Right renal pelvis (tissue), 4 donors: ENCODE measurements at regions not wholly inside any gene's neighbourhood (a gene's known extent, or its start where the extent isn't known, plus 50 kb on each side); places are given as distances from the start of the nearest gene placed in this dataset.
A peak's percentile ranks its signal among the peaks of the same experiment; 100 is the strongest.

Experiments
- DNase-seq, 4 donors: peaks; one replicate each; pipeline ENCODE4 v3.0.0-alpha.2; 2013; ENCODE audit warnings: low read depth in 4 of 4, low spot score in 3 of 4, missing footprints in 1 of 4

DNA sequence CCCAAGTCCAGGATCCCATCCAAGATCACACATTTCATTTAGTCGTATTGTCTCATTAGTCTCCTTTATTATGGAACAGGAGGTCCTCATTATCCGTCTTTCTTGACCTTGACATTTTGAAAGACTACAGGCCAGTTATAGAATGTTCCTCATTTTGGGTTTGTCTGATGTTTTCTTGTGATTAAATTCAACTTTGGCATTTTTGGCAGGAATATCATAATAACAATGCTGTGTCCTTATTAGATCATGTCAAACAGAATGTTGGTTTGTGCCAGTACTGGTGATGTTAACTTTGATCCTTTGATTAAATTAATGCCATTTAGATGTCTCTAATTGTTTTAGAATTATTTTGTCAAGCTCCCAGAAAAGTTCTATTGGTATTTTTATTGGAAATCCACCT, 106.5 kb upstream of the FRY start:
- DNase-seq = no peak

DNA sequence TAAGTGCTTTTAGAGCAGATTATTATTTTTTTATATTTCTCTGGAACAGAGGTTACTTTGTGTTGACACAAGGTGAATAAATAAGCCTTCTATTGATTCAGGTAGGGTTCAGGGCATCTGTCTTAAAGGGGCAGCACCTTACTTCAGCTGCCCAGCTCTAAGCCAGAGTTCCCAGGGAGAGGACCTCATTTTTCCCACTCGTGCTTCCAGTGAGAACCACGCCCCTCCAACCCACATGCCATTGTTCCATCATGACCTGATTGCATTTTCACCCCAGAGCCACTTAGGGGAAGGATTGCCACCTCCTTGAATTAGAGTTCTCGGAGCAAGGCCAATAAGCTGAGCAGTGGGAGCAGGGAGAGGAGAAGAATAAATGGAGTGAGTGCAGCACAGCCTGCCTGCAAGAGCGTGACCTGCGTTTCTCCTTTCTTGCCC, 104.3 kb upstream of the FRY start:
- DNase-seq = no peak

- DNase-seq = no peak
These were observed 102.4 kb upstream of the FRY start for GRCh38 chr13:31929031-31929770.

DNA sequence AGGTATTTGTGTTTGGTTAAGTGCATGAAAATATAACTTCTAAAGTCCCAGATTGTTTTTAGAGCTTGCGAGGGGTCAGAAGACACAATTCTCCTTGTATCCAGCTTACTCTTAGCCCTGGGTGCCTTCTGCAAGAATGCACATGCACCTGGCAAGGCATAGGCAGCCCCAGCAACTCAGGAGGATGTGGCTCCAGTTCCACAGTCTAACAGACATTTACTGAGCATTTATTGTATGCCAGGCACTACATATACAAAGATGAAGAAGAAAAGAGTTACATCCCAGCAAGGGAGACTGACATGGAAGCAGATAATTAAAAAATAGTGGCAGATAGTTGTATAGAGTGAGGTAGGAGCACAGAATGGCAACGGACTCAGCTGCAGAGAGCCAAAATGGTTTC, 101.1 kb upstream of the FRY start:
- DNase-seq = no peak

DNA sequence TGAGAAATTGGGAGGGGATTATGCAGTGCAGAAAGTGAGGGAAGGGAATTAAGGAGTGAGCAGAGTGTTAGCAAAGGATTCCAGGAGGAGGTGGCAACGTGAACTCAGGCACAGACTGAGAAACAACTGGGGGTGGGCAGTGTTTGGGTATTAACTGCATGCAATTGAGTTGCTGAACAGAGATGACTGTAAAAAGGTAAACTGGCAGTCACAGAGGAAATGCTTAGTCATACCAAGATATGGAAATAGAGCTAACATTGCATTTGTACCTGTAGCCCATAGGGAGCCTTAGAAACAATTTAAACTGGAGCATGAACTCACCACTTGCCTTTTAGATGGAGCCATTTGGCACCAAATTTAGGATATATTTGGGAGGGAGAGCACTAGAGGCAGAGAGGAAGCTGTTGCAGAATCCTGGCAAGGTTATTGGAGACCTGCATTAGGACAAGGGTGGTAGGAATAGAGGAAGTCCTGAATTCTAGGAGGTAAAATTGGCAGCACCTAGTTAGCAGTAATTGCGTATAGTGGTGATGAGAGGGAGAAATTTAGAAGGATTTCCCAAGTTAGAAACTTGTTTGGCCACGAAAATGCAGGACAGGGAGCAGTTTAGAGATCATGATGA, 100.6 kb upstream of the FRY start:
- DNase-seq = no peak

DNA sequence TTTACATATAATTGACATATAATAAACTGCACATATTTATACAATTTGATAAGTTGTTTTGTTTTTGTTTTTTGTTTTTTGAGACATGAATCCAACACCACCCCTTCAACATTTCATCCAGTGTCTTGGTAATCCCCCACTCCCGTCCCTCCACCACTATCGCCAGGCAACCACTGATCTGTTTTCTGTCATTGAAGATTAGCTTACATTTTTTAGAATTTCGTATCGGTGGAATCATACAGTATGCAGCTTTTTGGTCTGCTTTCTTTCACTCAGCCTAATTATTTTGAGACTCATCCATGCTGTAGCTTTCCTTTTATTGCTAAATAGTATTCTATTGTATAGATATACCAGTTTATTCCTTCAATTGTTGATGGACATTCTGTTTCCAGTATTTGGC, 94.1 kb upstream of the FRY start:
- DNase-seq = no peak

DNA sequence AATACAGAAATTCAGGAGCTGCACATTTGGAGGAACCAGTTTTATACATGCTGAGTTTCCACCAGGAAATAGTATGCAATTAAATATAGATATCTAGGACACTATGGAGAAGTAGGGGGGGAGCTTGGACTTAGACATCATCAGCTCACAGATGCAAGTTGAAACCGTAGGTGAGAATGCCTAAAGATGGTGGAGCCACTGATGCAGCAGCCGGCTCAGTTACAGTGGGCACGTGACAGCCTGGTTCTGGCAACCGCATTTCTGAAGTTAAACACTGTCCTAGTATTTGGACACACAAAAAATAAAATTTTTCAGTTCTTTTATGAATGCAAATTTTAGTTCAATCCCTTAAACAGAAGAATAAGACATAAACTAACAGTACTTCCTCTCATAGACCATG, 91.5 kb upstream of the FRY start:
- DNase-seq = no peak

GRCh38 chr13:31943591-31943990, 88.0 kb upstream of the FRY start:
- DNase-seq = no peak

DNA sequence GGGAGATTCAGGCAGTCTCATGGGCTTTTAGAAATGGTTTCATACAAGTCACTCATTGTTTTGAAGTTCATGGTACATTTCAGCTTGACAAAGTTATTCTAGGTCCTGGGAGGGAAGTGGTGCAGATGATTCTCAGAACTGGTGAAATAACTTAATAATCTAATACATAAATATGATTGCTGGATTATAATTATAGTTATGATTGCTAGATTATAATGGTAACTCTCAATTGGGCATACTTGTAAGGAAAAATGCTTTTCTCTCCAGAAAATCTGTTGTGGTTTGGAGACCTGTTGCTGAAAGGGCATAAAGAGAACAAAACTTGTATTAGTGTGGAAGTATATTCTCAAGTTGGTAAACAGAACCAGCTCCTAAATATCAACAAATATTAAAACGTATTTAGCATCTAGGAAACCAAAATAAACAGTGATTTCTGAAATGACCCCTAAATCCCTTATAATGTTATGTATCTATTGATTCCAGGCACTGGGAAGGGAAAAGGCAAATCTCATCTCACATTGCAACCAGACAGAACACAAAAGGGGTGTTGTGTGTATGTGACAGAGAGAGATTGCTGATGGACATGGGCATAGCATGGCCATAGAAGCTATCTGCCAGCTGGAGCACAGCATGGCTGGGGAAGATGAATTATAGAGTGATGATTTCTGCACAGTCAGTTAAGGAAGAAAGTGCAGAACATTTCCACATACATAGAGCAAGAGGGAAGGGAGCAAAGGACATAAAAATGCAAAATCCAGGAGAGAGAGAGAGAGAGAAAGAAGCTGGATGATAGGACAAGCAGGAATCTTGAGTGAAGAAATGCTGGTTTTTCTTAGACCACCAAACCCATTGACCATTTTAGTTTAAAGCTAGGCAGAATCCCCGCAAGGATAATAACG, 87.1 kb upstream of the FRY start:
- DNase-seq = no peak

GRCh38 chr13:31945202-31945961, 86.2 kb upstream of the FRY start:
- DNase-seq = peak in 1 of 4 donors; percentile 38

DNA sequence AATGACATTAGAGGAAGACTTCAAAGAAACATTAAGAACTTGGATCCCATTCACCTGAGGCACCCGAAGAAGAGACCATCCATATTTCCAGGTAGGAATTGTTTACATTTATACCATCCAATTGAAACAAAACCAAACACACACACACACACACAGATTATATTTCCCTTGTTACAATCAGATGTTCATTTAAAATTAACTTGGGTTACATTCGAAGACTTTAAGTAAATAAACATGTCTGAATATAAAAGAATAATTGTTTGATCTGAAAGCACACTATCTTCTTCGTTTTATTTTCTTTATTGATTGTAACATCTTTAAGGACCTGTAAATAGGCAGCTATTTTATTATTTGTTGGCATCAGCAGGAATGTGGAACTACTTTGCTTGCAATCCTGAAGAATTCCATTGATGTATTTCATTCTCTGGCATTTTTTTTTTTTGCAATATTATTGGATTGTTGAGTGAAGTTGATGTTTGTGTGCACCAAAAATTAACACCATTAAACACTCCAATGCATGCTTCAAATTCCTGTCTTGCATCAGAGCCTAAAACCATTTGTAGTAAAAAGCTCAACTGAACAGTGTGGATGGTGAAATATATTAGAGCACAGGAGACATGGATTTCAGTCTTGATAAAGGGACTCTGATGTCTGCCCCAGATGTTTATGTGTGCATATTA, 85.3 kb upstream of the FRY start:
- no peak for DNase-seq

GRCh38 chr13:31947105-31947504, 84.5 kb upstream of the FRY start:
- DNase-seq = no peak

DNA sequence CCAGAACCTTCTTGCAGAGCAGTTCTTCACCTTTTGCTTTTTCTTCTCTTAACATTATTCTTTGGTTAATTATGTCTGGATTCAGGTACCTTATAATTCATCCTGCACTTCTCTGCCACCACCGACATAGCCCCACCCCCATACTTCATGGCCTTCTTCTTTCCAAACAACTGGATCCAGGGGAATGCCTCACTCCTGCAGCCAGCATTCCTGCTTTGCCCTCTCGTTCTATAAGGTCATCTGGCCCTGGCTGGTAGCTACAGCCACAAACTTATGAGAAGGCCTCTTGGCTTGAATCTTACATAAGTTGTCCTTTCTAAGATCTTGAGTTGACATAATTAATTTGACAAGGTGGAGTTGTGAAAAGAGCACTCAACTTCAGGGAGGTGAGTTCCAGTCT, 84.1 kb upstream of the FRY start:
- no peak for DNase-seq

DNA sequence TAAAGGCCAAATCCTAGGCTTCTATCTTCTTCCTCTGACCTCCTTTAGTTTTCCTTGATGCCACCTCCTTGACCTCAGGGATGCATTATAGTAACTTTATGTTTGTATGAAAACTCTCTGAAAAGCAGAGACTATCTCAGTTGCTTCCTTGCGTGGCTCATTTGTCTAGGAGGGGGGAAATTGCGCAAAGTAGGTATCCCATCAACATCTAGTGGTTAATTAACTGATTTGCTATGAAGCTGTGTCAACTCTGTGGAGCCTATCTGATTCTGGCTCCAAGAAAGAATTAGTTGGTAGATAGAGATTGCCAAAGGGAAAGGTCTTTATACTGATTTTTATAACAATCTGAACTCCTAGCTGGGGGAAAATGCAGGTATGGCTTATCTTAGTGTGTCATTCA, 82.1 kb upstream of the FRY start:
- DNase-seq = no peak

- DNase-seq = no peak
These were observed 81.3 kb upstream of the FRY start for GRCh38 chr13:31950111-31950815.

DNA sequence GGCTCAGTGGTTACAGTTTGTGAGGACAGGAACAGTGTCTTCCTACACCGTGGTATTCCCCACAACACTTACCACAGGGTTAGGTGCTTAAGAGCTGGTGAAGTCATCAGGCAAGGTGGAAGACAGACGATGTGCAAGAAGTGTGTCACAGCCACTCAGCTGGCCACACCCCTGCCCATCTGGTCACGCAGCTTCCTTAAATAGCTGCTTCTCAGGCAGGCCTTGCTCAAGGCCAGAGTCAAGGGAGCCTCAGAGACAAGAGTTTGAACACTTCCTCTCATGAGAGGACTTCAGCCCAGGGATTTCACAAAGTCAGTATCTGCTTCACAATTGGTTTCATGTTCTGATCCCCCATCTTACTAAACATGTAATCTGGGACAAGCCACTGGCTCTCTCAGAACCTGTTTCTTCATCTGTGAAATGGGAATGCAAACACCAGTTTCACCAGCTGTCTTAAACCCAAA, 80.3 kb upstream of the FRY start:
- DNase-seq = no peak

DNA sequence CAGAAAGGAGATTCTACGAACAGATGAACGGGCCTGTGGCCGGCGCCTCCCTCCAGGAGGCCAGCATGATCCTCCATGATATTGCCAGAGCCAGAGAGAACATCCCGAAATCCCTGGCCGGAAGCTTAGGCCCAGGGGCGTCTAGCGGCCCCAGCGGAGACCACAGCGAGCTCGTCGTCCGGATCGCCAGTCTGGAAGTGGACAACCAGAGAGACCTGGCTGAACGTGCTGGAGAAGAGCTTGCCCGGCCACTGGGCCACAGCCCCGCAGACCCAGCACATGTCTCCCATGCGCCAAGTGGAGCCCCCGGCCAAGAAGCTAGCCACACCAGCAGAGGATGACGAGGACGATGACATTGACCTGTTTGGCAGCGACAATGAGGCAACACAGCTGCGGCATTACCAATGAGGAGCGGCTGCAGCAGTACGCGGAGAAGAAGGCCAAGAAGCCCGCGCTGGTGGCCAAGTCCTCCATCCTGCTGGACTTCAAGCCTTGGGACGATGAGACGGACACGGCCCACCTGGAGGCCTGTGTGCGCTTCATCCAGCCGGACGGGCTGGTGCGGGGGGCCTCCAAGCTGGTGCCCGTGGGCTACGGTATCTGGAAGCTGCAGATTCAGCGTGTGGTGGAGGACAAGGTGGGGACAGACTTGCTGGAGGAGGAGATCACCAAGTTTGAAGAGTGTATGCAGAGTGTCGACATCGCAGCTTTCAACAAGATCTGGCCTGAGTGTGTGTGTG, 78.8 kb upstream of the FRY start:
- no peak for DNase-seq

GRCh38 chr13:31955101-31955500, 76.5 kb upstream of the FRY start:
- DNase-seq = no peak

DNA sequence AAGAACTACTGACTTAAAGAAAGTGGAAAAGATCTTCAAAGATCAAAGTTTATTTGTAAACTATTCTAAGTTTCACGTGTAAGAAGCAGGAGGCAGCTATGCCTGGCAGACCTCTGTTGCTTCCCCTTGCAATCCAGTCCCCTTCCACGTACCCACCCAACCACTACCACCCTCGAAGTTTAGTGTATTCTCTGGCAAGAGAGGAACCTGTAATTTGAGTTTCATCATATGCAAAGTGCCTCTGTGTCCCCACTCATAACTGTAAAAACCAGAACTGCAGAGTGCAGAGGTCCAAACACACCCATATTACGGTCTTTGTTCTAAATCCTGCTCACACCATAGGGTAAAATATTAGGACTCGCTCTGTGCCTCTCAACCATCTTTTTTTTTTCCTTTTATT, 75.8 kb upstream of the FRY start:
- no peak for DNase-seq
